GM21390 (cell line): ENCODE measurements at regions not wholly inside any gene's neighbourhood (a gene's known extent, or its start where the extent isn't known, plus 50 kb on each side); places are given as distances from the start of the nearest gene placed in this dataset.

Experiments
- ATAC-seq: cut with Tn5 transposase; IDR thresholded peaks from one replicate; pipeline ENCODE4 v1.9.1; 2021; ENCODE audit not compliant: unreplicated experiment

DNA sequence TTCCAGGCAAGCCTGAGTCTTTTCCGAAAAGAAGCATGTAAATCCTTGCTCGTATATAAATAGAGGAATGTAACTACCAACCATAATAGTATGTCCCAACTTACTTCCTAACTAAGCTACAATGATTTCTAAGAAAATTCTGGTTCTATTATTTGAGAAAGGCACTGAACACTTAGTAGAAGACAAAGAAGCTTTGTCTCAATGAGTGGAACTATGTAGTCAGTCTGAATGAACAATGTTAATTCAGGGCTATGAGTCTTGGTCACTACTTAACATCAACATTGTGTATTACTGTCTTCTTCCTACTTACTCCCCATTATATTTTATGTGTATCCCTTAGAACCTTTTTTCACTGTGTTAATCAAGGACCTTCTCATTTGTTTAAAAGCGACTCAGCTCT lies 206.0 kb downstream of the CYB561 start:
- ATAC-seq = no peak

DNA sequence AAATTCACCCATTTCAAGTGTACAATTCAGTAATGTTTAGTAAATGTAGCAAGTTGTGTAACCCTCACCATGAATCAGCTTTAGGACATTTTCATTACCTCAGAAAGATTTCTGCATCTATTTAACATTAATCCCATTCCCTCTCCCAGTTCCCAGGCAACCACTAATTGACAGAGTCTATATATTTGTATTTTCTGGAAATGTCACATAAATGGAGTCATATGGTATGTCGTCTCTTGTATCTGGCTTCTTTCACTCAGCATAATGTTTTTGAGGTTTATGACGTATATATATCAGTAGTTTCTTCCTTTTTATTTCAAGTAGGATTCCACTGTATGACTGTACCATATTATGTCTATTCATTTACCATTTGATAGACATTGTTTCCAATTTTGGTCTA lies 199.8 kb downstream of the CYB561 start:
- ATAC-seq = no peak

DNA sequence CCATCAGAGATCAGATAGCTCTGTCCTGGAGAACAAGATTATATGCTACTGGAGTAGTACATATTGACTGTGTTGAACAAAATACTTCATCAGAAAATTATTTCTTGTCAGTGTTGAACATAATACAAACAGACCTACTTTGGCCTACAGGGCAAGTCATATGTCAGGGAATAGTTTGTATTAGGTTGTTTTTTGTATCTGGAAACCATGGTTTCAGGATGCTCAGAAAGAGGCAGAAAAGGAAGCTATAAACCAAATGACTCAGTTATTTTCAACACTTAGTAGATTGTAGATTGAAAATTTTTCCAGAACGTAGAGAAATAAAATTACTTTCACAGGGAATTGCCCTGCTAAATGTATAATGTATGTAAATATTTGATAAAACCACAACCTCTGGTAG lies 198.4 kb downstream of the CYB561 start:
- ATAC-seq = no peak

DNA sequence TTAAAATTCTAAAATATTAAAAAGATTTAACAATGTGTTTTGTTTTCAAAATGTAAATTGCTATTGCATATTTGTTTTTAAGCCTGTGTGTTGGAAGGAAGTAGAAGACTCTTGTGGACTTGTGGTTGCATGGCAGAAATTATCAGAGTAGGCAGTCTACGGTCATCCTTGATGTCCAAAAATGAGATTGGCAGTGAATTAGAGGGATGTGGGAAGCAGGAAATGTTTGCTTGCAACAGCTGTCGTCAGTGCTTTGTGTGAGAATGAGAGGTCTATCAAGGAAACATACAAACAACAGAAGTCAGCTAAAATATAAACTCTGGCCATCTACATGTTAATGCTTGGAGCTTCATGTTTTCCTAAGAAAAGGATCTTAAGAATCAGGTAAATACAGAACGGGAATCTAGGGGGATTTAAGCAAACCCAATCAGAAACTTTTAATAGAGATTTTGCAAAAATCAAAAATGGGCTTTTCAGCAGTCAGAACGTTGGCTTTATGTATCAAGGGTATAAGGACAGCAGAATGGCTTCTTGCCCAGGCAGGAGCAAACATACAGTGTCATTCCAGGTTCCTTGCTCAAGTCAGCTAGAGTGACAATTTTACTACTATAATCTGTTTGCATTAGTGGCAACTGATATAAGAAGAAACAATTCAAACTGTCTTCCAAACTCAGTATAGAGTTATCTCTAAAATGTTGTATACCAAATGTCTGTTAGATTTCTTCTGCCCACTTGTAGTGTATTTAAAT lies 196.7 kb downstream of the CYB561 start:
- no peak for ATAC-seq

DNA sequence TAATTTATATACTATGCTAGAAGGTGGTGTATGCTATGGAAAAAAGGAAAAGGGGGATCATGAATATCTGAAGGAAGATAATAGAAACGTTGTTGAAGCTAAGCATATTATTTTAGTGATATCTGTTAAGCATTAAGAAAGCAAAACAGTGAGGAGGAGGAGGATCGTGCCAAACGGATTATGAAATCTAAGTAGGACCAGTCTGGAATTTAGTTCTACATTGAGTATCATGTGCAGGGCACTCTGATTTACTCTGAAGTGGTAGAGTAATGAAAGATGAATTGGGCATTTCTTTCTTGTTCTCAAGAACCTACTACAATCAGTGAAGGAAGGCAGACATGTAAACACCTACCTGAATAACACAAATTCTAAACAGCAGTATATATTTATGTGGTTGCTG lies 195.3 kb downstream of the CYB561 start:
- ATAC-seq = no peak

DNA sequence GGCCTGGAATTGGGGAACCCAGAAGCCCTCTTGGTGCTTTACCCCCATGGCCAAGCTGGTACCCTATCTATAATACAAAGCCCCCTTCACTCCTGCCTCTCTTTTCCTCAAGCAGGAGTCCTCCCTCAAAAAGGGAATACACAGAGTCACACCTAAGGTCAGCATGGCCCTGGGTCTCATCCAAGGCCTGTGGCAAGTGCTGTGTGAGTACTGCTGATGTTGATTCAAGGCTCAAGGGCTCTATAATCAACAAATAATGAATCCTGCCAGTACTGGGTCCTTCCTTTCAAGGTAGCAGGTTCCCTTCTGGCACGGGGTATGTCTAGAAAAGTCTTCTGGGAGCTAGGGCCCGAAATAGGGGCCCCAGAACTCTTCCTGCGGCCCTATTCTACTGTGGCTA lies 187.3 kb downstream of the CYB561 start:
- no peak for ATAC-seq

DNA sequence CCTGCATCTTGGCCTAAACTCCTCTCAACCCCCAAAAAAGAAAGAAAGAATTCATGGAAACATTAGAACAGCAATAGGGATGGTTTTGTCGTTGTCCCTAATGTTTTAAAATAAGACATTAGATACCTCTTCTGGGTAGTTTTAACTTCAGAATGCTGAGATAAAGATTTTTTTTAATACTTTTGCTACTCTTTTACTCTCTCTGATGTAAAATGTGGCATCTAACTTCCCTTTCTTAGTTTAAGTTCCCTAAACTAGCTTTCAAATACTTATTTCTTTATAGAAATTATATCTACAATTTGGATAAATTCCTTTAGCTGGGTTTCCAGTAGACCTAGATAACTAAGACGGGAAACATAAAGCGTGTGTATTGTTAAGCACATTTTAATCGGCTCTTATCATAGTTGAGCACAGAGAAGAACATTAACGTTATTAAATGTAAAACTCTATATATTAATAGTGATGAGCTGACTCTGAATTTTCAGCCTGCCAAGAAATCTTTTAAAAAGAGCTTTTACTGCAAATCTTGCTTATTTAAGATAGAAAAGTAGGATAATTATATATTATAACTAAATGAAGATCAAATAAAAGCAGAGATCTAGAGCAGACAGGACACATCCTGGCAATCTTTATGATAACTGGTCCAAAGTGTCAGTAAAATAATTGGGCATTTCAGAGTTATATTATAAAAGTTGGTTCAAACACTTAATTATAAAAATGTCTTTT lies 183.2 kb downstream of the CYB561 start:
- ATAC-seq = no peak

DNA sequence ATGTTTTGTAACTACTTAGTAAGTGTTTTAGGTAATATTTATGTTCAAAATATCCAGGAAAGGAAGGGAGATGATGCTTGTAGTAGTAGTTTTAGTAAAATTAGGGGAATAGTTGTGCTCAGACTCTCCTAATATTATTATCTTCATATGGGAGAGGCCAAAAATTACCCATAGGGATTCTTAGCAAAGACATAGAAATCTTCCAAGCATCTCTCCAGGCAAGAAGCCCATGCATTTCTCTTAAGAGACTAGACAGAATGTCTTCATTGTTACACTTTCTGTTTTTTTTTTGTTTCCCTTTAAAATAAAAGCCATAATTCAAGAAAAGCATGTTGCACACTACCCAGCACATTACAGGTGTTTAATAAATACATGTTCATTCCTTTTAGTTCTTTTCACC lies 180.6 kb downstream of the CYB561 start:
- no peak for ATAC-seq

DNA sequence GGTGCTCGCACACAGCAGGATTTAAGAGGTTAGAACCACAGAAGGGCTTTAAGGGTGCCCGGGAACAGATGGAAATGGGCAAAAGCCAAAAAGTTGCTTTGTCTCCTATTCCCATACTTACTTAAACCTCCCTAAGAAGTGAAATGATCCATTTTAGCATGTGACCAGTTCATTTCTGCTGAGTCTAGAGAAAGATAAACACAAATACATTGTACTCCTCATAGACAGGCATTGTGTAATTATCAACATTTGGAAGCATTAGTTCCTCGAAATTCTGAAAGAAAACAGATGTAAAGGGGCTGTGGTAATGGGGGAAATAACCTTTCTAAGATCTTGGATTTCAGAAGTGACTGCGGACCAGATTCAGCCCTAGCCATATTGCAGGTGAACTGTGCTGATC lies 178.3 kb downstream of the CYB561 start:
- ATAC-seq = no peak

DNA sequence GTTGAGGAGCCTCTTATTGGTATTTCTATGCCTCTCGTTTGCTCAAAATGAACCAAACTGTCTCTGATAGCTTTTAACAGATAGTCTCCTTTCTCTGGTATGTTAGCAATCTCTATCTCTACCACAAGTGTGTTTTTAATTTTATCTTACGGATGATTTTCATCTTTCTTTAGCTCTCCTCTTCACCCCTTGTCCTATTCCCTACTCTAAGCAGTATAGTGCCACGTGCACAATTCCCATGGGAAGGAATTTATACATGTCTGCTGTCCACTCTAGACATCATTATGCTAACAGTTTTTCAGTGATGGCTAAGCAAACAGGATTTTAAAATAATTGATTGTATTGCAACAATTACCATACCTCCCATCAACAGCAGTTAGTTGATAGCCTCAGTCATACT lies 177.3 kb downstream of the CYB561 start:
- no peak for ATAC-seq

DNA sequence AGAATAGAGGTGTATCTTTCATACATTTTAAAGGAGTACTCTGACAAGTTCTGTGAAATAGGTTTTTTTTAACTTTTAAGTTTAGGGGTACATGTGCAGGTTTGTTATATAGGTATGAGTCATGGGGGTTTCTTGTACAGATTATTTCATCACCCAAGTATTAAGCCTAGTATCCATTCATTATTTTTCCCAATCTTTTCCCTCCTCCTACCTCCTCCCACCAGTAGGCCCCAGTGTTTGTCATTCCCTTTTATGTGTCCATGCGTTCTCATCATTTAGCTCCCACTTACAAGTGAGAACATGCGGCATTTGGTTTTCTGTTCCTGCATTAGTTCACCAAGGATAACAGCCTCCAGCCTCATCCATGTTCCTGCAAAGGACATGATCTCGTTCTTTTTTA lies 175.5 kb downstream of the CYB561 start:
- ATAC-seq = no peak

DNA sequence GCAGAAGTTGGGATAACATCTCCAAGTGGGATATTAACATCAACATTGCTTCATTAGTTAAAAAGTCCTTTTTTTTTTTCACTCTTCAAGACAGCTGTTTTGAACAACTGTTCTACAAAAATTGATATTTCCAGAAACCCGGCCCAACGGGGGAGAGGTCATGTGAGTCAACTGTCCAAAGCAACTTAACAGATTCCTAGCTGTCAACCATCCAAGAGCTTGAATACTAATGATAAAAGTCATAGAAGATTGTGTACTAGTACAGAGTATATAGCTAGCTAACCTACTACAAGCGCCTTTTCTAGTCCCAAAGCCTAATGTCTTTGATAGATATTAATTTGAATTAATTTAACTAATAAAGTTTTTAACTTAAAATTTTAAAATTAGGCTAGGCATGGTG lies 172.0 kb downstream of the CYB561 start:
- no peak for ATAC-seq

DNA sequence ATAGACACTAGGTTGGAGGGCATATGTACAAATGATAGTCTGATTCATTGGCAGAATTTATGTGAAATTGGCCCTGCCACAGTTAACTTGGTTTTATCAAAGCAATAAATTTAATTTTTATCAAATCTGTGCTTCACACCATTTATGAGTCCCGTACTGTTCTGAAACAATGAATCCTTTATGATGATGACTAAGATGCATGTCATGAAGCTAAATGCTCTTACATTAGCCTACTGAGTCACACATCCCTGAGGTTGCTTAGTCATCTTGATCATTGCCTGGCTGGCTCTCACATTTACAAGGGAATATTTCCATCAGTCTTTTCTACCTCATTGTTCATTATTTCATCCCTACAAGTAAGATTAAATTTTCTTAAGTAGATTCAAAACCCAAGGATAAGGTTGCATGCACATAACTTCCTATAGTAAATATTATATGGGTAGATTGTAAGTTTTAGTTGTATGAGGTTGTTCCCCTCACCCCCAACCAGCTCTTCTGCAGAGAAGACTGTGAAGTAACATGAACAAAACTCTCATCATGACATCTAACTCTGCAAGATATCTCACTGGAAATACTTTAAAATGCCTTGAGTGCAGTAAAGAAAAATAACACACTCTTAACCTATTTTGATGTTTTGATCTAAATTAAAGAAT lies 170.7 kb downstream of the CYB561 start:
- no peak for ATAC-seq

DNA sequence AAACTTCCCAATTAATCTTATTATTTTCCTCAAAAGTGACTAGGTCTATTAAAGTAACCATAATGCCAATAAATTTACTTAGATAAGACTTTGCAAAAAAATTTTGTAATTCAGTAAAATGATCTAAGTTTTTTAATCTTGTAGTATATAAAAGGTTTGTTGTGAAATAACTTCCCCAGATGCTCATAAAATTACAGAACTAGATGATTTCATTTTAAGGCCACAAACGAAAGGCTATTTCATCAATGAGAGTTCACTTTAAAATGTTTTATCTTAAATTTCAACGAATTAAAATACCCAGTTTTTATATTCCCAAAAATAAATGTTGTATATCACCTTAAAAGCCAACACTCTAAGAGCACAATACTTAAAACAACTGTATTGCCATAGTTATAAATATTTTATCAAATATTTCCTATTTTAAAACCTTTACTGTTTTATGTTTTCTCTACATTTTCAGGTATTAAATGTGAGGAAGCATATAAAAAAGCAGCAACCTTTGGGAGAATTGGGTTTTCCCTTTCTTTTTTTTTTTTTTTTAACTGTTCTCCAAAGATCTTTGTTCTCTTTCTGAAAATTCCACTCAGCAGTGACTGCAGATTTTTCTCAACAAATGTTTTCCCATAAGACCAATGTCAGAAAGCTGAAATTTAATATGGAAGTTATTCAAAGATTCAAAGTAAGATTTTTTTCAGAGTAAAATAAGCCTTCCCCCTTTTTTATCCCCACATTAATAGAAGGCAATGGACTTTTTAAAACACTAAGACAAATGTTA lies 169.9 kb downstream of the CYB561 start:
- no peak for ATAC-seq

DNA sequence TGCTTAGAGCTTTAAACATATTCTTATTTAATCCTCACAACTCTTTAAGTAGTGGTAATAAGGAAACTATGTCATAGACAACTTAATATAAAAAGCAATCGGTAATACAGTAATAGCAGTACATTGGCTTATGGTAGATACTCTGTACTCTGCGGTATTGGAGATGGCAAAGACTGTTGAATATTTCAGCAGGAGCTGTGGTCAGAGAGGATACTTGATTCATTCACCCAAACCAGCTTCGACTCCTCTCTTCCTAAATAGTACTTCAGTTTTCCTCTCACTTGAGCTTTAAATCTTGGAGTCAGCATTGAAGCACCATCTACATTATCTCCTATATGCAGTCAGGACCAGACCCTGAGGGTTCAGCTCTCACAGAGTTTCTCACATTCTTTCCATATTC lies 169.3 kb downstream of the CYB561 start:
- ATAC-seq = no peak

DNA sequence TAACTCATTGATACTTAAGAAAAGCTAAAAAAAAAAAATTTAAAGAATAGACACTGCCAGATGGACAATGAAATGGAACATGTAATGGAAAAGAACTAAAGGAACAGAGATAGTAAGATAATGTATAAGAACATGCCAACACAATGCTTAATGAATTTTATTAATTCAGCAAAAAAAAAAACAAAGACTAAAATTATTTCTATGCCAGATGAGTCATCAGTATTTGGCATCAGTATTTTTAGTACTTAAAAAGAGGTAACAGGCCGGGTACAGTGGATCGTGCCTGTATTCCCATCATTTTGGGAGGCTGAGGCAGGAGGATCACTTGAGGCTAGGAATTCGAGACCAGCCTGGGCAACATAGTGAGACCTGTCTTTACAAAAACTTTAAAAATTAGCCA lies 168.5 kb downstream of the CYB561 start:
- ATAC-seq = no peak

DNA sequence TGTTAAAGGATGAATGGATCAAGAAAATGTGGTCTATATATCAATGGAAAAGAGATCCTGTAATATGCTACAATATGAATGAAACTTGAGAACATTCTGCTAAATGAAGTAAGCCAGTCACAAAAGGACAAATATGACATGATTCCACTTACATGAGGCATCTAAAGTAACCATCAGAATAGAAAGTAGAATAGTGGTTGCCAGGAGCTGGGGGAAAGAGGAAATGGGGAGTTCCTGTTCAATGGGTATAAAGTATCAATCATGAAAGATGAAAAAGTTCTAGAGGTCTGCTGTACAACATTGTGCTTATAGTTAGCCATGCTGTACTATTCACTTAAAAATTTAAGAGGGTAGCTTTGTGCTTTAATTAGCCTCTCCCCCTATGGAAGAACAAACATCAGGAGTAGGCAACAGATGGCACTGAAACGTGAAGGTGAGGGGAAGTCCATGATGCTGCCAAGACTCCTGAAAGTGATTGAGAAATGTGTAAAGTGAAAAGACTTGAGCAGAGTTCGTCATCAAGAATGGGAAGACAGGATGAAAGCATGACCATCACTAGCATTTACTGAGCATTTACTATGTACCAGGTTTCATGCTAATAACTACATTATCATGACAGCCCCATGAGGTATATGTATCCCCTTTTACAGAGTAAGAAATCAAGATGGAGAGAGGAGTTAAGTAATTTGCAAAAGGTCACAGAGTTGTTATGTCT lies 167.2 kb downstream of the CYB561 start:
- peak; percentile 69 for ATAC-seq

DNA sequence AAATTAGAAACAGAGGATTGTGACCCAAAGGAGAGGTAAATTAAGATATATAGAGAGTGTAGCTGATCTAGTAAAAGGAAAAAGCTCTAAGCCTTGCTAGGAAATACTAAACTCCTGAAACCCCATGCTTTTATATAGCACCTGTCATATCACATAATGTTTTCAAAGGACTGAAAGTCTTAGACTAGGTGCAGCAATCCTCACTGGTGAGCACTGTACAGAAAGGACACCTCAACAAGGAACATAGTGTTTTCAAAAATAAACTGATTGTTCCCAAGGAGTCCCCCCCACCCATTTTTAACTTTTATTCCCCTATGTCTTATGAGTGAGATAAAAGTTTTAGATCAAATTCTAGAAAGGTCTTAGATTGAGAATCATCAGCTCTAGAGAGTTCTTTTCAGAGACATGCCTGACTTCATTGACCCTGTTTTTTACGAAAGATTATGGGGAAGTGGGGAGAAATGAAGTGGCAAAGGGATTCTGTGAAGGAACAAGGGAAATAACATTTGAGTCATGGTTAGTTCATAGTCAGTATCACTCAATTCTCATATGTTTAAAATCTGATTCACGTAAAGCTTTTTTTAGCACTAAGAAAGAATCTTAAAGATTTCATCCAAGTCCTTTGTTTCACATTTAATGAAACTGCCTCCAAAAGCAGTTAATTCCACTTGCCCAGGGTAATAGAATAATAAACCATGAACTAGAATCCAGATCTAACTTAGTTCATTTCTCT lies 166.4 kb downstream of the CYB561 start:
- ATAC-seq = no peak

DNA sequence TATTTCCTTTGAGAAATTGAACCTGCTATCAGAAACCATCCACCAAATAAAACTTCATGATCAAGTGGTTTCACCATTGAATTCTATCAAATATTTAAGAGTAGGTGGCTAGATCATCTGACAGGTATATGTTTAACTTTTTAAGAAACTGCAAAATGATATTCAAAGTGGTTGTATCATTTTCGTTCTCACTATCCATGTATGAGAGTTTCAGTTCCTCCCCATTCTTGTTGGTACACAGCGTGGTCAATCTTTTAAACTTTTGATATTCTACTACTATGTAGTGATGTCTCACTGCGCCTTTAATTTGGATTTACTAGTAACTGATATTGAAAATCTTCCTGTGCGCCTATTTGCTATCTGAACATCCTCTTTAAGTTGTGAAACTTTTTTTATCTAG lies 163.7 kb downstream of the CYB561 start:
- ATAC-seq = no peak

DNA sequence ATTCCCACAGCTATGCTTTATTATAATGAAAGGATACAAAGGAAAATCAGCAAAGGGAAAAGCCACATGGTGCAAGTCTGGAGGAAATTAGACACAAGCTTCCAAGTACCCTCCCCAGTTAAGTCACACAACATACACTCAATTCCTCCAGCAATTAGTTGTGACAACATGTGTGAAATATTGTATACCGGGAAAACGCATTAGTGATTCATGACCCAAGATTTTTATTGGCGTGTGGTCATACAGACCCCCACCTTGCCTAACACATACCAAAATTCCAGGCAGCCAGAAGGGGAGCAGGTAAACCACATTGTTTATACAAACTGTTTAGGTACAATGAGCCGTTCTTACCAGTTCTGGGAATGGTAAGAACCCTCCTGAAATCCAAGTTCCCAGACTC lies 160.6 kb downstream of the CYB561 start:
- no peak for ATAC-seq
